ENCODE measurements at regions not wholly inside any gene's neighbourhood (a gene's known extent, or its start where the extent isn't known, plus 50 kb on each side); places are given as distances from the start of the nearest gene placed in this dataset.

- DNase-seq, result no peak
Observed at GRCh38 chr7:137172105-137172590, 171.4 kb downstream of the PTN start.

- peak; percentile 31 for DNase-seq
Observed at GRCh38 chr7:137169282-137169698, 174.2 kb downstream of the PTN start.

GRCh38 chr7:137167609-137168008 is 175.9 kb downstream of the PTN start:
- DNase-seq, result no peak

- no peak for DNase-seq
Observed at GRCh38 chr7:137166363-137166762, 177.2 kb downstream of the PTN start.

GRCh38 chr7:137165786-137166185 is 177.7 kb downstream of the PTN start:
- no peak for DNase-seq

GRCh38 chr7:137165241-137165640 is 178.3 kb downstream of the PTN start:
- no peak for DNase-seq

GRCh38 chr7:137164251-137164650 is 179.3 kb downstream of the PTN start:
- DNase-seq, result no peak

- DNase-seq, result no peak
Observed at GRCh38 chr7:137160236-137160635, 183.3 kb downstream of the PTN start.

GRCh38 chr7:137157256-137157655 is 186.3 kb downstream of the PTN start:
- DNase-seq, result no peak

GRCh38 chr7:137151690-137152052 is 191.9 kb downstream of the PTN start:
- no peak for DNase-seq

GRCh38 chr7:137151041-137151689 is 192.4 kb downstream of the PTN start:
- DNase-seq, result no peak

GRCh38 chr7:137147338-137147720 is 196.2 kb downstream of the PTN start:
- no peak for DNase-seq

GRCh38 chr7:137146552-137147337 is 196.8 kb downstream of the PTN start:
- peak; percentile 31 for DNase-seq

- peak; percentile 53 for DNase-seq
Observed at GRCh38 chr7:137146012-137146455, 197.5 kb downstream of the PTN start.

GRCh38 chr7:137142376-137142775 is 201.2 kb downstream of the PTN start:
- no peak for DNase-seq

- no peak for DNase-seq
Observed at GRCh38 chr7:137135654-137136350, 207.7 kb downstream of the PTN start.

GRCh38 chr7:137130751-137131158 is 212.8 kb downstream of the PTN start:
- no peak for DNase-seq

GRCh38 chr7:137129025-137129424 is 214.5 kb downstream of the PTN start:
- no peak for DNase-seq

- DNase-seq, result no peak
Observed at GRCh38 chr7:137127806-137128205, 215.7 kb downstream of the PTN start.

GRCh38 chr7:137127058-137127457 is 216.5 kb downstream of the PTN start:
- no peak for DNase-seq

- DNase-seq, result no peak
Observed at GRCh38 chr7:137122145-137122544, 221.4 kb downstream of the PTN start.

GRCh38 chr7:137120690-137121089 is 222.8 kb downstream of the PTN start:
- DNase-seq, result no peak

- DNase-seq, result no peak
Observed at GRCh38 chr7:137110535-137110934, 233.0 kb downstream of the PTN start.

GRCh38 chr7:137110091-137110509 is 233.4 kb downstream of the PTN start:
- no peak for DNase-seq
